ENCODE measurements at regions not wholly inside any gene's neighbourhood (a gene's known extent, or its start where the extent isn't known, plus 50 kb on each side); places are given as distances from the start of the nearest gene placed in this dataset.

DNA sequence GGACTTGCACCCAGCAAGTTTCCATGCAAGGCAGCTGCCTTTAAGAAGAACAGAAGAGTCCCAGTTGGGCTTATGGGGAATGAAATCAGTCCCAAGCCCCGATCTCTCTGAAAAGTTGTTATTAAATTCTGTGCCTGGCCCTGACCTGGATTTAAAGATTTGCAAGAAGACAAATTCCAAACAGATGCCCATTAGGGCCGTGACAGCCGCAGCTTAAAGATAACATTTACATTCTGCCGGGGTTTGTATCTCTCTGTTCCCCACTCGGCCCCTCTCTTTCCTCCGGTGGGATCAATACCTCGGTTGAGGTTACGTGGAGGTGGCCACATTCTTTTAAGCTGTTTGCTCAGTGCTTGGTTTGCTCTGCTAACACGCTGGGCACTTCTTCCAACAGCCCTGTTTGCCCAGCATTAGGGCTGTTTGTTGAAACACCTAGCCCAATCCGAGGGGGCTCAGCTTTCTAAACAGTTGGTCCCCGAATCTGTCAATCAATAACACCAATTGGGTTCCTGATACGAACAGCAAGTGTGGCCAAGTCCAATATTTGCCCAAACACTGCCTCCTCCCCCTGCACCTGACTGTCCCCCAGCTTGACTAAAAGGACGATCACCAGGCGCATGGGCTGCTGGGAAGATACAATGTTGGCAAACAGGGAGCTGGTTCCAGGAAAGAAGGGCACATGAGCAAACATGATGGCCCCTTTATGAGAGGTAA, 108.6 kb downstream of the RPLP1 start:
- TF ChIP-seq, protein P1, sequence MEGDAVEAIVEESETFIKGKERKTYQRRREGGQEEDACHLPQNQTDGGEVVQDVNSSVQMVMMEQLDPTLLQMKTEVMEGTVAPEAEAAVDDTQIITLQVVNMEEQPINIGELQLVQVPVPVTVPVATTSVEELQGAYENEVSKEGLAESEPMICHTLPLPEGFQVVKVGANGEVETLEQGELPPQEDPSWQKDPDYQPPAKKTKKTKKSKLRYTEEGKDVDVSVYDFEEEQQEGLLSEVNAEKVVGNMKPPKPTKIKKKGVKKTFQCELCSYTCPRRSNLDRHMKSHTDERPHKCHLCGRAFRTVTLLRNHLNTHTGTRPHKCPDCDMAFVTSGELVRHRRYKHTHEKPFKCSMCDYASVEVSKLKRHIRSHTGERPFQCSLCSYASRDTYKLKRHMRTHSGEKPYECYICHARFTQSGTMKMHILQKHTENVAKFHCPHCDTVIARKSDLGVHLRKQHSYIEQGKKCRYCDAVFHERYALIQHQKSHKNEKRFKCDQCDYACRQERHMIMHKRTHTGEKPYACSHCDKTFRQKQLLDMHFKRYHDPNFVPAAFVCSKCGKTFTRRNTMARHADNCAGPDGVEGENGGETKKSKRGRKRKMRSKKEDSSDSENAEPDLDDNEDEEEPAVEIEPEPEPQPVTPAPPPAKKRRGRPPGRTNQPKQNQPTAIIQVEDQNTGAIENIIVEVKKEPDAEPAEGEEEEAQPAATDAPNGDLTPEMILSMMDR (conservative IDR thresholded peaks at IDR 0.05 in 1 of 2, IDR thresholded peaks at IDR 0.05 in 1 of 2; ENCODE audit: low read depth in 1 of 2, low read length in 2 of 2), result no peak
- TF ChIP-seq EZH2 (IDR thresholded peaks at IDR 0.05; ENCODE audit: low read length, missing control alignments), result no peak
- Histone ChIP-seq H3K4me1 (ENCODE audit: control insufficient read depth, extremely low read depth, insufficient read depth, low read length) (peaks cover 3% of the 10 kb centered on the region), H3K9ac (ENCODE audit: insufficient read depth, low read length) (no peak overlapping the region), H3K9me3 (ENCODE audit: control insufficient read depth, insufficient read depth, low read depth, low read length) (no peaks in the 10 kb centered on the region), H3K79me2 (ENCODE audit: control insufficient read depth, insufficient read depth, low read length) (no peaks in the 10 kb centered on the region), H4K20me1 (ENCODE audit: control insufficient read depth, extremely low read depth, insufficient read depth, low read length) (no peaks in the 10 kb centered on the region), H2AFZ (ENCODE audit: low read length) (no peak overlapping the region), H3K27me3 (ENCODE audit: control insufficient read depth, insufficient read depth, low read length) (peaks cover 6% of the 10 kb centered on the region), H3K4me3 (replicated peaks in 1 of 4; ENCODE audit: control extremely low read depth in 1 of 4, insufficient read depth in 1 of 4, low read depth in 3 of 4, low read length in 4 of 4) (no peak overlapping the region), H3K4me2 (ENCODE audit: extremely low read depth, insufficient read depth, low read length) (no peak overlapping the region), H3K27ac (ENCODE audit: insufficient read depth, low read length) (no peak overlapping the region), H3K36me3 (ENCODE audit: control insufficient read depth, insufficient read depth, low read length) (no peaks in the 10 kb centered on the region)
- no peak for DNase-seq (ENCODE audit: low read depth in 2 of 2)

DNA sequence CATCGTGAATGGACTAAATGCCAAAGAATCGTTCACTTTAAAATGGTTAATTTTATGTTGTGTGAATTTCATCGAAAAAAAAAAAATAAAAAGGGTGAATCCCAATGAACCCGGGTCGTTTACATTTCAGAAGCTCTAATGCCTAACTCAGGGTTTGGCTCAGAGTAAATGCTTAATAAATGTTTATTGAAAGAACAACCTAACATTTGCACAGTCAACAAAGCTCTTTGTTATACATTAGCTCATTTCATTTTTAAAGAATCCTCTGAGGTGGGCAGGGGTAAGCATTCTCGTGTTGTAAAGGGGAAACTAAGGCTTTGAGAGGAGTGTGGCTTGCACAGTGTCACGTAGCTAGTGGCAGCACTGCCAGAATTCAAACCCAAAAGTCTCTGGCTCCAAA, 109.5 kb downstream of the RPLP1 start:
- Histone ChIP-seq H3K27ac (ENCODE audit: insufficient read depth, low read length) (no peak overlapping the region), H2AFZ (ENCODE audit: low read length) (no peak overlapping the region), H3K27me3 (ENCODE audit: control insufficient read depth, insufficient read depth, low read length) (peaks cover 6% of the 10 kb centered on the region), H3K9ac (ENCODE audit: insufficient read depth, low read length) (no peak overlapping the region), H3K9me3 (ENCODE audit: control insufficient read depth, insufficient read depth, low read depth, low read length) (no peaks in the 10 kb centered on the region), H4K20me1 (ENCODE audit: control insufficient read depth, extremely low read depth, insufficient read depth, low read length) (no peaks in the 10 kb centered on the region), H3K4me1 (ENCODE audit: control insufficient read depth, extremely low read depth, insufficient read depth, low read length) (peaks cover 1% of the 10 kb centered on the region), H3K4me3 (replicated peaks in 1 of 4; ENCODE audit: control extremely low read depth in 1 of 4, insufficient read depth in 1 of 4, low read depth in 3 of 4, low read length in 4 of 4) (no peak overlapping the region), H3K36me3 (ENCODE audit: control insufficient read depth, insufficient read depth, low read length) (no peaks in the 10 kb centered on the region), H3K4me2 (ENCODE audit: extremely low read depth, insufficient read depth, low read length) (no peak overlapping the region), H3K79me2 (ENCODE audit: control insufficient read depth, insufficient read depth, low read length) (no peaks in the 10 kb centered on the region)
- DNase-seq (ENCODE audit: low read depth in 2 of 2), result no peak
- TF ChIP-seq, protein P1 (conservative IDR thresholded peaks at IDR 0.05 in 1 of 2, IDR thresholded peaks at IDR 0.05 in 1 of 2; ENCODE audit: low read depth in 1 of 2, low read length in 2 of 2), result no peak
- TF ChIP-seq EZH2 (IDR thresholded peaks at IDR 0.05; ENCODE audit: low read length, missing control alignments), result no peak

DNA sequence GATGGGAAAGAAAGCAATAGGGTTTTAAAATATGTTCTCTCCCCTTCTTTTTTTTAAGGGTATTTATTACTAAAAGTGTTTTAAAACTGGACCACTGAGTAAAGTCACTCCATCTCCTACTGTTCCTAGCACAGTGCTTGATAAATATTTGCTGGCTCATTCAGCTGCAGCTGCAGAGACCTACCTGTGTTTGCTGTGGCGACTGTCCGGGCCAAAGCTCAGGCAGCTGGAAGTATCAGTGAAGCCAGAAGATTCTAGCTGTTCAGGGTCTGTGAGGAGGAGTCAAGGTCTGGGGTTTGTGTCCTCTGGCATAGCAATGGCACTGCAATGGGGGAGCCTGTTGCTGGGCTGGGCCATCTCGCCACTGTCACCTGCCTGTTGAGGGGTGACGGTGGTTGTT, 109.9 kb downstream of the RPLP1 start:
- no peaks in the 10 kb centered on the region for H3K36me3 ChIP-seq (ENCODE audit: control insufficient read depth, insufficient read depth, low read length)
- no peaks in the 10 kb centered on the region for H4K20me1 ChIP-seq (ENCODE audit: control insufficient read depth, extremely low read depth, insufficient read depth, low read length)
- H3K27ac ChIP-seq (ENCODE audit: insufficient read depth, low read length), result no peak overlapping the region
- no peak overlapping the region for H3K4me2 ChIP-seq (ENCODE audit: extremely low read depth, insufficient read depth, low read length)
- TF ChIP-seq EZH2 (IDR thresholded peaks at IDR 0.05; ENCODE audit: low read length, missing control alignments), result no peak
- TF ChIP-seq, protein P1 (conservative IDR thresholded peaks at IDR 0.05 in 1 of 2, IDR thresholded peaks at IDR 0.05 in 1 of 2; ENCODE audit: low read depth in 1 of 2, low read length in 2 of 2), result no peak
- no peak overlapping the region for H3K4me3 ChIP-seq (replicated peaks in 1 of 4; ENCODE audit: control extremely low read depth in 1 of 4, insufficient read depth in 1 of 4, low read depth in 3 of 4, low read length in 4 of 4)
- H2AFZ ChIP-seq (ENCODE audit: low read length), result no peak overlapping the region
- H3K79me2 ChIP-seq (ENCODE audit: control insufficient read depth, insufficient read depth, low read length), result no peaks in the 10 kb centered on the region
- H3K4me1 ChIP-seq (ENCODE audit: control insufficient read depth, extremely low read depth, insufficient read depth, low read length), result no peaks in the 10 kb centered on the region
- peaks cover 6% of the 10 kb centered on the region for H3K27me3 ChIP-seq (ENCODE audit: control insufficient read depth, insufficient read depth, low read length)
- no peaks in the 10 kb centered on the region for H3K9me3 ChIP-seq (ENCODE audit: control insufficient read depth, insufficient read depth, low read depth, low read length)
- H3K9ac ChIP-seq (ENCODE audit: insufficient read depth, low read length), result no peak overlapping the region
- no peak for DNase-seq (ENCODE audit: low read depth in 2 of 2)
